HG03565 (cell line): ENCODE measurements at regions not wholly inside any gene's neighbourhood (a gene's known extent, or its start where the extent isn't known, plus 50 kb on each side); places are given as distances from the start of the nearest gene placed in this dataset.

Experiments
- ATAC-seq: cut with Tn5 transposase; IDR thresholded peaks from one replicate; pipeline ENCODE4 v1.9.1; 2021; ENCODE audit warnings: mild to moderate bottlenecking, moderate library complexity; ENCODE audit not compliant: unreplicated experiment

- ATAC-seq, result no peak
These were observed 70.9 kb upstream of the GSE1 start for GRCh38 chr16:85541980-85542900.

GRCh38 chr16:85543536-85543935 lies 69.6 kb upstream of the GSE1 start:
- ATAC-seq, result no peak

- no peak for ATAC-seq
These were observed 69.1 kb upstream of the GSE1 start for GRCh38 chr16:85544016-85544415.

GRCh38 chr16:85544668-85545067 lies 68.5 kb upstream of the GSE1 start:
- no peak for ATAC-seq

- ATAC-seq, result no peak
These were observed 67.8 kb upstream of the GSE1 start for GRCh38 chr16:85545227-85545818.

- no peak for ATAC-seq
These were observed 66.3 kb upstream of the GSE1 start for GRCh38 chr16:85546585-85547447.

GRCh38 chr16:85548375-85548774 lies 64.7 kb upstream of the GSE1 start:
- no peak for ATAC-seq

GRCh38 chr16:85549766-85550421 lies 63.2 kb upstream of the GSE1 start:
- ATAC-seq, result no peak

- ATAC-seq, result no peak
These were observed 62.7 kb upstream of the GSE1 start for GRCh38 chr16:85550422-85550864.

- ATAC-seq, result no peak
These were observed 61.9 kb upstream of the GSE1 start for GRCh38 chr16:85550953-85551924.

- ATAC-seq, result no peak
These were observed 60.1 kb upstream of the GSE1 start for GRCh38 chr16:85552980-85553435.

GRCh38 chr16:85553436-85554113 lies 59.5 kb upstream of the GSE1 start:
- peak; percentile 30 for ATAC-seq

- peak; percentile 30 for ATAC-seq
These were observed 58.8 kb upstream of the GSE1 start for GRCh38 chr16:85554114-85554888.

GRCh38 chr16:85554889-85555718 lies 58.0 kb upstream of the GSE1 start:
- ATAC-seq, result no peak

GRCh38 chr16:85555719-85556455 lies 57.2 kb upstream of the GSE1 start:
- no peak for ATAC-seq

- no peak for ATAC-seq
These were observed 56.6 kb upstream of the GSE1 start for GRCh38 chr16:85556456-85557082.
